ENCODE measurements at regions not wholly inside any gene's neighbourhood (a gene's known extent, or its start where the extent isn't known, plus 50 kb on each side); places are given as distances from the start of the nearest gene placed in this dataset.
"Not testable (repeated sequence)": the region's sequence is repeated elsewhere in the genome, so short reads cannot be mapped to it uniquely, and the experiment has no call there.

DNA sequence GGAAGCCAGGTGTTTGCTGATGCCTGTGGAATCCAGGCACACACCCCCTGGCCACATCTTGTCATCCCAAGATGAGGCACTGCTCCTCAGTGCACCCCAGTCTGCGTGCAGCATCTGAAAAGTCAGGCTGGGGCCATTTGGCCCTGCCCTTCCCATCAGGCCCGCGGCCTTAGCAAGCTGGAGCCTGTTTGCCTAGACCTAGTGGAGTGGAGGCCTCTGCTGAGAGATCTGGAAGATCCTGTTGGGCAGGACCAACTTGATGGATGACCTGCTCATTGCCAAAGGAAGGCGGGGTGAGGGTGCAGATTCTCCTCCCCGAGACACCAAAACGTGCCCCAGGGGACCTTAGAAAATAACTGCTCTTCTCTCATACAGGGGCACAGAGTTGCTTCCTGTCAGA is 220.2 kb downstream of the SHQ1 start:
- FAIRE-seq = no peak

GRCh38 chr3:72627271-72627670 is 221.0 kb downstream of the SHQ1 start:
- no peak for FAIRE-seq
- DNase-seq (ENCODE audit: insufficient read length, low spot score) = no peak
- TF ChIP-seq POLR2A (IDR thresholded peaks at IDR 0.05; ENCODE audit: low read depth, low read length) = no peak

More for the DNA sequence above, 220.2 kb downstream of the SHQ1 start:
- no peak for TF ChIP-seq POLR2A (IDR thresholded peaks at IDR 0.05; ENCODE audit: low read depth, low read length)
- DNase-seq (ENCODE audit: insufficient read length, low spot score) = no peak

DNA sequence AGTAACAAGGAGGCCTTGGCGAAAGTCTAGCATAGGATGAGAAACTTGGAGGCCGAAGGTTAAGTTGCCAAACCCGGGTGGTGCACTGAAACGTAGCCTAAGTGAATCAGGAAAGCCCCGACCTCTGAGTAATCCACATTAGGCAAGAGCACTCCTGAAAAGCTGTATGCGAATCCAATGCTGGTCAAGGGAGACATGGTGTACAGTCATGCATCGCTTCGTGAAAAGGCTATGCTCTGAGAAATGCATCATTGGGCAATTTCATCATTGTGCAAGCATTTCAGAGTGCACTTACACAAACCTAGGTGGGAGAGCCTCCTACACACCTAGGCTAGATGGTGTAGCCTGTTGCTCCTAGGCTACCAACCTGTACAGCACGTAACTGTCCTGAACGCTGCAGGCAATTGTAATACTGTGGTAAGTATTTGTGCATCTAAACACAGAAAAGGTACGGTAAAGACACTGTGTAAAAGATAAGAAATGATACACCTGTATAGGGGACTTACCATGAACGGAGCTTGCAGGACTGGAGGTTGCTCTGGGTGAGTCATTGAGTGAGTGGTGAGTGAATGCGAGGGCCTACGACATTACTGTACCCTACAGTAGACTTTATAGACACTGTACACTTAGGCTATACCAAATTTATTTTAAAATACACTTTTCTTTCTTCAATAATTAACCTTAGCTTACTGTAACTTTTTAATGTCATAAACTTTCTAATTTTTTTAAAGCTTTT is 222.5 kb downstream of the SHQ1 start:
- TF ChIP-seq POLR2A (IDR thresholded peaks at IDR 0.05; ENCODE audit: low read depth, low read length) = no peak
- FAIRE-seq (peak; percentile 41), DNase-seq (ENCODE audit: insufficient read length, low spot score) (peak; percentile 45)

DNA sequence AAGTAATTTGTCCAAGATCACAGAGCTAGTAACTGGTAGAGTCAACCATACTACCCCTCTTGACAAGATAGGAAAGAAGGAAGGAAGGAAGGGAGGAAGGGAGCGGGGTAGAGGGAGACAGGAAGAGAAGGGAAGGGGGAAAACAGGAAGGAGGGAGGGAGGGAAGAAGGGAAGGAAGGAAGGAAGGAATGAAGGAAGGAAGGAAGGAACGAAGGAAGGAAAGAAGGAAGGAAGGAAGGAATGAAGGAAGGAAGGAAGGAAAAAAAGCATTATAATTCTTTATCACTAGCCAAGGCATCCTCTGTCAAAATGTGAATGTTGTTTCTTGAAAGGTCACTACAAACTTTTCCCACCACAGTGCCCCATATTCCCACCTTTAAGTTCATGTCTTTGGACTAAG is 223.6 kb downstream of the SHQ1 start:
- FAIRE-seq (no peak), DNase-seq (ENCODE audit: insufficient read length, low spot score) (no peak)
- TF ChIP-seq POLR2A (IDR thresholded peaks at IDR 0.05; ENCODE audit: low read depth, low read length) = no peak

GRCh38 chr3:72618739-72619138 is 229.5 kb downstream of the SHQ1 start:
- FAIRE-seq (no peak), DNase-seq (ENCODE audit: insufficient read length, low spot score) (no peak)
- no peak for TF ChIP-seq POLR2A (IDR thresholded peaks at IDR 0.05; ENCODE audit: low read depth, low read length)

DNA sequence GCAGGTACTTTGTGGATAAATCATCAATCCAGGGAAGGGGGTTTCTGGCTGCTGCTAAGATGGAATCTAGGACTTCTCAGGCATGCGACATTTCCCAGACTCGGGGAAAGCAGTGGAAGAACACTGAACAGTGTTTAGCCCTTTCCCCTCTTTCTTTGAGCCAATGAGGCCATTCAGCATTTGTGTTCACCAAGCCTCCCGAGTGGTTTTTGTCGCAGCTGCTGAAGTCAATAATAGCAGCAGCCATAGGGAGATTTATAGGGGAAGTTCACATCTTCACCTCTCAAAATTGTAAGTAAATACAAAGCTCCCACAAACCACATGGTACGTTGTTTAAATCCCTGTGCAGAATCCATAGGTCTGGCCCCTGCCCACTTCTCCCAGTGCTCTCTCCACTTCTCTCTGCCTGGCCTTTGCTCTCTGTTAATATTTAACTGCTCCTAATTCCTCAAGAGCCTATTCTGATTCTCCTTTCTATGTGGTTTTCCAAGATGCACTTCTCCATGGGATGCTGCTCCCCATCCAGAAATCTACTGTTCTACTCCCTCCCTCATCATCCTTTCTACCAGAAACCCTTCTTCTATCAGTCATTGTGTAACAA is 230.7 kb downstream of the SHQ1 start:
- TF ChIP-seq POLR2A (IDR thresholded peaks at IDR 0.05; ENCODE audit: low read depth, low read length) = no peak
- FAIRE-seq = no peak

DNA sequence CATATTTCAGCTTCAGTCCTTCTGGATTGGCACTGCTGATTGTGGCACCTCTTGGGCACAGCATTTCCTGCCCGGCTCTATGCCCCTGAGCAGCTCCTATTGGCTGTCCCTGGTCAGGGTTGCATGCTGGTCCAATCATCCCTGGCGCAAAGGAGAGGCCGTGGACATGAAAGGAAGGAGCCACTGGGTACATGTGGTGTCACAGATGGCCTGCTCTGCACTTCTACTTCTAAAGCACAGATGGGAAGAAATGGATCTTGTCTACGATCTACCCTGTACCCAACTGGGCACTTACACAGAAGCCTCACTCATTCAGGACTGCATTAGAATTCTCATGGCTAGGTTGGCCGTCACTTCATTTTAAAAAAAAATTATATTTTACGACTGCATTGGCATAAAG is 232.5 kb downstream of the SHQ1 start:
- no peak for TF ChIP-seq POLR2A (IDR thresholded peaks at IDR 0.05; ENCODE audit: low read depth, low read length)
- FAIRE-seq (no peak), DNase-seq (ENCODE audit: insufficient read length, low spot score) (no peak)

More for the DNA sequence above, 230.7 kb downstream of the SHQ1 start:
- no peak for DNase-seq (ENCODE audit: insufficient read length, low spot score)

GRCh38 chr3:72615182-72615581 is 233.1 kb downstream of the SHQ1 start:
- DNase-seq (ENCODE audit: insufficient read length, low spot score) = no peak
- no peak for FAIRE-seq
- no peak for TF ChIP-seq POLR2A (IDR thresholded peaks at IDR 0.05; ENCODE audit: low read depth, low read length)

- FAIRE-seq = no peak
- DNase-seq (ENCODE audit: insufficient read length, low spot score) = no peak
- no peak for TF ChIP-seq POLR2A (IDR thresholded peaks at IDR 0.05; ENCODE audit: low read depth, low read length)
Observed at GRCh38 chr3:72614394-72615074, 233.7 kb downstream of the SHQ1 start.

GRCh38 chr3:72613871-72614270 is 234.4 kb downstream of the SHQ1 start:
- TF ChIP-seq POLR2A (IDR thresholded peaks at IDR 0.05; ENCODE audit: low read depth, low read length) = no peak
- no peak for DNase-seq (ENCODE audit: insufficient read length, low spot score)
- FAIRE-seq = no peak

GRCh38 chr3:72609114-72609513 is 239.1 kb downstream of the SHQ1 start:
- not testable (repeated sequence) for DNase-seq (ENCODE audit: insufficient read length, low spot score); FAIRE-seq

DNA sequence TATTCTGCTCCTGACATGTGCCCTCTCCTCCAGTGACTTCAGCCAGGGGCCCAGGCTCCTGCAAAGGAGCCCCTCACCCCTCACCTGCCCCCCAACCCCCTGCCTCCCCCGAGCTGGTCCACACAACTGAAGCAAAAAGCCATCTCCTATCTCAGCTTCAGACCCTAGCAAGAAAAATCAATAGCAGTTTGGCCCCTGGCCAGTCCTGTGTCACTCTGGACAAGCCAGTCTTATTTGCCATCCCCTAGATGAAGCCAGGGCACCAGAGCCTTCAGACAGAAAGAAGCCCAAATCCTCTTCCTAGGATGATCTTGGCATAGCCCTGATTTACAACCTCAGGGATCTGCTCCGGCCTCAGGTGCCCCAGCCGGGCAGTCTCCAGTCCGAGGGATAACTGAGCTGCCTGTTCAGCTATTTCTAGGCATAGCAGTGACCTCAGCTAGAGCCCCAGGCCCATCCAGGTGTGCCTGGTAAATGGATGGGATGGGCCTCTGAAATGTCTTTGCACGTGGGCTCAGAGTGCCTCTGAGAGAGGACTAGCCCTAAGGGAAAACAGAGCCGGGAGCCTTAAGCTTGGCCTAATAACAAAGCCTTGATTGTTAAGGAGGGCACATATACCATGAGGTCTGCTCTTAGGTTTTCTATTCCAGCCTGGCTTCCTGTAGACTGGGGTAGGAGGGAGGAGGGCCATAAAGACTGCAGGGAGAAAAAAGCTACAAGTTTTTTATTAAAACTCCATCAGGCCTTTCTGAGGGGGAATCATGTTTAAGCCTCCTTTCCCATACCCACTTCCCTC is 242.0 kb downstream of the SHQ1 start:
- FAIRE-seq (no peak), DNase-seq (ENCODE audit: insufficient read length, low spot score) (no peak)
- TF ChIP-seq POLR2A (IDR thresholded peaks at IDR 0.05; ENCODE audit: low read depth, low read length) = no peak

DNA sequence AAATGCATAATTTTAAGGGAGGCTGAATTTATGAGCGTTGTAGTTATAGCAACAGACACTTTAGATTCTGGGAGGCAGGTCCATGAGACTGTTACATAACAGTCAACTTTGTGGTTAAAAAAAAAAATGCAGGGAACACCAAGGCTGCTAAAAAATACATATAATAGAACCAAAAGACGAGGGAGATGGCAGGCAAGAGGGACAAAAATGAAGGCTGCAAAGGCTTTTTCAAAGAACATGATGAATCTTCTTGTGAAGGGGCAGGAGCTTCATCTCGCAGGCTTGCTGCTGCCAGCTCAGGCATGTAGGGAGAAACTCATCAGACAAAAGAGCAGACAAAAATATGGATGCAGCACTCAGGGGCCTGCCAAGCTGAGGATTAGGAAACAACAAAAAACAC is 243.9 kb downstream of the SHQ1 start:
- DNase-seq (ENCODE audit: insufficient read length, low spot score) (no peak), FAIRE-seq (no peak)

More for the DNA sequence above, 243.9 kb downstream of the SHQ1 start:
- no peak for TF ChIP-seq POLR2A (IDR thresholded peaks at IDR 0.05; ENCODE audit: low read depth, low read length)

Data from H54 (cell line).